ENCODE measurements at regions not wholly inside any gene's neighbourhood (a gene's known extent, or its start where the extent isn't known, plus 50 kb on each side); places are given as distances from the start of the nearest gene placed in this dataset.

DNA sequence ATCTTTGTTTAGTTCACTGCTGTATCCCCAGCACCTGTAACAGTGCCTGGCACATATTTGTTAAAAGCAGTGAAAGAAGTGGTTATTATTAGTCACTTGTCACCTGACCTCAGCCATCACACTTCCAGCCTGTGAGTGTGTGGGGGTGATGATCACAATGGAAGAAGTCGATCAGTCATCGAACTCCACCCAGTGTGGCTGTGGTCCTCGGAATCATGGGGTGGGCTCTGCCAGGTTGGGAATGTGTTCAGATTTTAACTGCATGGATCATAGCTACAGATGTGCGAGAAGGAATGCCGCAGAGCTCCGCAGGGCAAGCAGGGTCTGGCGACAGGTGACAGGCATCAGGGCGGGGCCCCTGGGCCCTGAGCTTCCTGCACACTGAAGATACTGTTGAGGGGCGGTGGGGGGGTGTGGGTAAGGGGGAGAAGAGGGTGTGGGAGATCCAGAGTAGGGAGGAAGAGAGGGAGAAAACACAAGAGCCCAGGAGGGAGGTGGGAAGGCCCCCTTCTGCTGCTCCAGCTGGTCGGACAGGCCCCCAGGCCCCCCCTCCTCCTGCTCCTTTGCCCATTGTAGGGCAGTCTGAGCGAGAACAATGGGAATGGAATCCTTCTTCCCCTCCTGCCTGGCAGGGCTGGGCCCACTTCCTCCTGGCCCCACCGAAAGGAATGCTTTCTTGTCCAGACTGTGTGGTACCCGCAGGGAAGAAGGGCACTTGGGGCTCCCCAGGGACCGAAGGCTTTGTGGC, 89.6 kb downstream of the SPRY4 start:
- TF ChIP-seq POLR2A (IDR thresholded peaks at IDR 0.05): no peak
- TF ChIP-seq, protein P1, sequence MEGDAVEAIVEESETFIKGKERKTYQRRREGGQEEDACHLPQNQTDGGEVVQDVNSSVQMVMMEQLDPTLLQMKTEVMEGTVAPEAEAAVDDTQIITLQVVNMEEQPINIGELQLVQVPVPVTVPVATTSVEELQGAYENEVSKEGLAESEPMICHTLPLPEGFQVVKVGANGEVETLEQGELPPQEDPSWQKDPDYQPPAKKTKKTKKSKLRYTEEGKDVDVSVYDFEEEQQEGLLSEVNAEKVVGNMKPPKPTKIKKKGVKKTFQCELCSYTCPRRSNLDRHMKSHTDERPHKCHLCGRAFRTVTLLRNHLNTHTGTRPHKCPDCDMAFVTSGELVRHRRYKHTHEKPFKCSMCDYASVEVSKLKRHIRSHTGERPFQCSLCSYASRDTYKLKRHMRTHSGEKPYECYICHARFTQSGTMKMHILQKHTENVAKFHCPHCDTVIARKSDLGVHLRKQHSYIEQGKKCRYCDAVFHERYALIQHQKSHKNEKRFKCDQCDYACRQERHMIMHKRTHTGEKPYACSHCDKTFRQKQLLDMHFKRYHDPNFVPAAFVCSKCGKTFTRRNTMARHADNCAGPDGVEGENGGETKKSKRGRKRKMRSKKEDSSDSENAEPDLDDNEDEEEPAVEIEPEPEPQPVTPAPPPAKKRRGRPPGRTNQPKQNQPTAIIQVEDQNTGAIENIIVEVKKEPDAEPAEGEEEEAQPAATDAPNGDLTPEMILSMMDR (IDR thresholded peaks at IDR 0.05): no peak

Data from adrenal gland (tissue), 5 donors.